HG02678 (cell line): ENCODE measurements at regions not wholly inside any gene's neighbourhood (a gene's known extent, or its start where the extent isn't known, plus 50 kb on each side); places are given as distances from the start of the nearest gene placed in this dataset.

Source experiments
- ATAC-seq: cut with Tn5 transposase; IDR thresholded peaks from one replicate; pipeline ENCODE4 v1.9.1; 2021; ENCODE audit warnings: mild to moderate bottlenecking, moderate library complexity; ENCODE audit not compliant: unreplicated experiment

- ATAC-seq, result no peak
Observed at GRCh38 chr5:110341836-110342235, 384.6 kb downstream of the TMEM232 start.

DNA sequence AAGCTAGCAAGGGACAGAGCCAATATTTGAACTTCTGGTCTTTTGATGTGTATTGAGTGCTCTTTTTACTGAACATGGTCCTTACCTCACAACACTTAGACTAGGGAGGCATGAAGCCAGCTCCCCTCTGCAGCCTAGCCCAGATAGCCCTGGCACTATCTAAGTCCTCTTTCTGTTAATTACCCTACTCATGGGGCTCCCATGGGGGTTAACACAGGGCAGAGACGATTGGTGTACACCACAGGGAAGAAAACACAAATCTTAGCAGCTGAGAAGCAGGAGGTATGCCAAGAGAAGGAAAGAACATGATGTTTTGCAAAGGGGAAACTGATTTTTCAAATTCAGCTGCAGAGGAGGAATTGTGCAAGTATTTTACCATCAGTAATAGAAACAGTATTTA lies 383.8 kb downstream of the TMEM232 start:
- no peak for ATAC-seq

DNA sequence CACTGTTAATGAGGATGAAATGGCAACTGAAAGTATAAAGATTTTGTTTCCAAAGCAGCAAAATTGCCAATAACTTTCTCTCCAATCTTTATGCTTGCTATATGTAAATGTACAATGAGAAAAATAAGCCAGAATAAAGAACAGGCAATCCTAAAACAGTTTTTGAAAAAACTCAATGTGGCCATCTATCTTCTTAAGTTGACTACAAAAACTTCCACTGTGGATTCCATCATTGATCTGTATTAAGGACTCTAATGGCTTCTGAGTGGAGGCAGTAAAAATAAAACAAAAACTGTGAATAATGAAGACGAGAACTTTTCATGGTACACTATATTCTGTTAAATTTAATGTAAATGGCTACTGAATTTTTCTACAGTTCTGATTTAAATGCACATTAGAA lies 382.9 kb downstream of the TMEM232 start:
- no peak for ATAC-seq

- ATAC-seq, result no peak
Observed at GRCh38 chr5:110345623-110346022, 380.8 kb downstream of the TMEM232 start.

- no peak for ATAC-seq
Observed at GRCh38 chr5:110346893-110347358, 379.5 kb downstream of the TMEM232 start.

- no peak for ATAC-seq
Observed at GRCh38 chr5:110347781-110348180, 378.7 kb downstream of the TMEM232 start.

DNA sequence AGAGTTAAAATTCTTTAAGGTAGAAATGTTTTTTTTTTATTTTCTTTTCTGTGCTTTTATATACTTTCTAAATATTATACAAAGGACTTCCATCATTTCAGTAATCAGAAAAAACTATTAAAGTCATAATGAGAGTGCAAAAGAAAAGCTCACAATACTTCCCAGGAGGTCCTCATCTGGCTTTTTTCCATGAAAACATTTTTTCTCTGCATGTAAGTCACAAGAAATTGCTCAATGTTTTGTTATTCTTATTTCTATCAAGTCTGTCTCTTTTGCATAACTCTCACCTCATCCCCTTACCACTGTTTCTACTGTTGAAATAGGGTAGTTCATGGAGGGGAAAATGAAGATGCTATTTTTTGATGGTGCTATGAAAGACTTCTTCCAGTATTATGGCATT lies 375.0 kb downstream of the TMEM232 start:
- ATAC-seq, result no peak

DNA sequence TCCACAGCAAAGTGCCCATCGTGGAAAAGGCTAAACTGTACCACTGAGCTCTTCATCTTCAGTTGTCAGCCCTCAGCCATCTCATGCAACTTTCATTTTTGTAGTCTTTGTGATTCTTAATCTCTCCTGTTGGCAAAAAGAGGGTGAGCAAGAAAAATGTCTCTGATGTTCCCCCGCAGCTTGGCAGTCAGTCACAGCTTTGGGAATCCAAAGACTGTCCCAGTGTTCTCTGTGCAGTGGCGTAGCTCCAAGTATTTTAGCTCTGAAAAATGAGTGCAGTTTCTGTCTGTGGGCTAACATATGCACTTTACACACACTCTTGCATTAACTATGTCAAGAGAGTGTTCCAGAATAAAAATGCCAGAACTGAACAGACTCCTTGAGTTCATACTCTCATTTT lies 372.2 kb downstream of the TMEM232 start:
- ATAC-seq, result no peak

DNA sequence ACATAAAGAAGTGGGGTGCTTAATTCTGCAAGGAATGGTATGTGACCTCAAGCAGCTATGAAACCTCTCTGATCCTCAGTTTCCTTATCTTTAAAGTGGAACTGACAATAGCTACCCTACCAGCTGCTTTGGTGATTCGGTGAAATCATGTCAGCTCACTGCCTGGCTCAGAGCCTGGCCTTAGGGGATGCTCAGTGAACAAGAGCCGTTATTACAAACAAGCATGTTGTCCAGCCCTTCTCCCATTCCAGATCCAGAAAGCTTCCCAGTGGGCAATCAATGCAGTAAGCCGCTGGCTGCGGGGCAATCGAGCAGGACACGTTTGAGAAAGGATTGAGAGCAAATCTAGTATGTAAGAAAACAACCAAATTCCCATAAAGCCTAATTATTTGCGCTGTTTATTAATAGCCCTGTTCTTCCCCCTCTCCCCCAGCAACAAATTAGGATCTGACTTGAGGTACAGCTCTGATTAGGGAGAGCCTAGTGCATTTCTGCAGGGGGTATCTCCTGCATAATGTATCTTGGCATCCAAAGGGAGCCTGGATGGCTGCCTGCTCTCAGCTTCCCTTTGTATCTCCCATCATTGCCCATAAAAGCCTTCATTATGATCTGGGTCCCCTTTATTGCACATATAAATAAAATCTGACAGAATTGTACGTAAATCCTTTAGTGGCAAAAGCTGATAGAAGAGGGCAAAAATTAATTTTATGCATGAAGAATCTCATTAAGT lies 371.4 kb downstream of the TMEM232 start:
- ATAC-seq, result no peak

DNA sequence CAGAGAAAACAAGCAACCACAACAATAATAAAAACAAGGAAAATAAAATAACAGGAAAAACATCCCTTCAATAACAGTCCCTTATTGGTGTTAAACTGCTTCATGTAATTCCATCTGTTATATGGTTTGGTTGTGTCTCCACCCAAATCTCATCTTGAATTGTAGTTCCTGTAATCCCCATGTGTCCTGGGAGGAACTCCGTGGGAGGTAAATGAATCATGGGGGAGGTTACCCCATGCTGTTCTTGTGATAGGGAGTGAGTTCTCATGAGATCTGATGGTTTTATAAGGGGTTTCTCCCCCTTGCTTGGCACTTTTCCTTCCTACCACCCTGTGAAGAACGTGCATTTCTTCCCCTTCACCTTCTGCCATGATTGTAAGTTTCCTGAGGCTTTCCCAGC lies 369.8 kb downstream of the TMEM232 start:
- ATAC-seq, result no peak

- ATAC-seq, result no peak
Observed at GRCh38 chr5:110359221-110359620, 367.2 kb downstream of the TMEM232 start.

- no peak for ATAC-seq
Observed at GRCh38 chr5:110361471-110361870, 365.0 kb downstream of the TMEM232 start.

DNA sequence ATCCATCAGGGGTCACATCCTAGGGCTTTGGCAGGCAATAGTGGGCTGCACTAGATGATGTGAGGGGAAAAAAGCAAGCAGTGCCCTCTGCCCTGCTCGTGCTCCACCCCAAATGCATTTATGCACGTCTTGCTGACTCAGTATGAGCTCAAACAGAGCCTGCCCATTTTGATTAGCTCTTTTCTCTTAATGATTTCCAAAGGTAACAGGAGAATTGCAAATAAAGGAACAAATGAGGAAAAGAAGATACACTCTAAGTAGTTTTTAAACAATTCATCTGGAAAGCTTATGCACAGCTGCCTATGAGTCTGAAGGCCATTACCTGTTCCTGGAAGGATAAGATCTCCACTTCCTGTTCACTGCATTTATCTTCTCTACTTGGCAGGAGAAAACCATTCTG lies 364.2 kb downstream of the TMEM232 start:
- no peak for ATAC-seq

DNA sequence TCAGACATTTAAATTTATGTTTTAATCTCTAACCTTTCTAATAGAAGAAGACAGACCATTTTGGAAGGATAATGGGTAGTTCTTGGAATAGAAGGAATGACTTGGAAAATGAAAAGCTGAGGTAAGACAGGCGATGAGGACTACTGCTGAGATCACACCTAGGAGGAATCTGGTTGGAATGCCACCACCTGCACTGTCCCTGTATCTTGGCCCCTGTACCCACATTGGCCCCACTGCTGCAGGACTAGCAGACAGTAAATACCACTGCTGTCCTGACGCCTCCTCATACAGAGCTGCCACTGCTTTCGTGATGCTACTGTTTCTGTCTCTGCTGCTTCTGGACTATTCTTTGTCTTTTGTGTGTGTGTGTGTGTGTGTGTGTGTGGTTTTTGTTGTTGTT lies 359.8 kb downstream of the TMEM232 start:
- ATAC-seq, result no peak
